Umbilical cord (tissue), 1 donor: ENCODE measurements at regions not wholly inside any gene's neighbourhood (a gene's known extent, or its start where the extent isn't known, plus 50 kb on each side); places are given as distances from the start of the nearest gene placed in this dataset.
"Not testable (repeated sequence)": the region's sequence is repeated elsewhere in the genome, so short reads cannot be mapped to it uniquely, and the experiment has no call there.

Experiments used
- DNase-seq: peaks from one replicate; pipeline ENCODE4 v3.0.0-alpha.2; 2015; ENCODE audit warnings: low spot score

DNA sequence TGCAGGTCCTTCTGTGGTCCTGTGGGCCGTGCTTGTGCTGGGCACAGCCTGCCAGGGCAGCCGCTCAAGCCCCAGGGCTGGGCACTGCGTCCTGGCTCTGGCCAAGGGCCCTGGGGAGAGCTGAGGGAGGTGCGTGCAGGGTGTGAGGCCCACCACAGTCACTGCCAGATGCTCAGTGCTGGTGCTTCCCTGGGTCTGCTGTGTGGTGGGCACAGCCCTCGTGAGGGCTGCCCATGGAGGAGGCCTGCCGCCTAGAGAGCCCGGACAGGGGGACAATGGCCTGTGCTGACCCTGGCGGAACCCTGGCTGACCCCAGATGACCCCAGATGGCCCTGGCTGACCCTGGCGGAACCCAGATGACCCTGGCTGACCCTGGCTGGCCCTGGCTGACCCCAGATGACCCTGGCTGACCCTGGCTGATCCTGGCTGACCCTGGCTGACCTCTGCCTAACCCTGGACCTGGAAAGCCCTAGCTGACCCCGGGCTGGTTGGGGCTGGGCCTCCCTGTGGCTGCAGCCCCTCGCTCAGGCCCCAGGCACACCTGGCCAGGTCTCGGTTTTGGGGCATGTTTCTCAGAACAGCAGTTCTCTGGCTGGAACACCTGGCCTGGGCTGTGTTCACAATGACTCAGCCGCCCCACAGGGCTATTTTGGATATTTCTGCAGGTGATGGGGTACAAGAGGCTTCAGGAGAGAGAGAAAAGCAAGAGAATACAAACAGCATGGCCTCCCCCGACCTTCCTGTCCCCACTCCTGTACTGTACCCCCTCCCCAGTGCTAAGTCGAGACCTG, 55.4 kb downstream of the TMEM121 start:
- DNase-seq: no peak

DNA sequence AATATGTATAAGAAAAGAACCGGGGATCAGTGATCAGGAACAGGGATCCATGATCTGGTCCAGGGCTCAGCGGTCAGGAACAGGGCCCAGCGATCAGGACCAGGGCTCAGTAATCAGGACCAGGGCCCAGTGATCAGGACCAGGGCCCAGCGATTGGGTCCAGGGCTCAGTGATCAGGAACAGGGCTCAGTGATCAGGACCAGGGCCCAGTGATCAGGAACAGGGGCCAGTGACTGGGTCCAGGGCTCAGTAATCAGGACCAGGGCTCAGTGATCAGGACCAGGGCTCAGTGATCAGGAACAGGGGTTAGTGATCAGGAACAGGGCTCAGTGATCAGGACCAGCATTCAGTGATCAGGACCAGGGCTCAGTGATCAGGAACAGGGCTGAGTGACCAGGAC, 56.3 kb downstream of the TMEM121 start:
- DNase-seq: no peak

DNA sequence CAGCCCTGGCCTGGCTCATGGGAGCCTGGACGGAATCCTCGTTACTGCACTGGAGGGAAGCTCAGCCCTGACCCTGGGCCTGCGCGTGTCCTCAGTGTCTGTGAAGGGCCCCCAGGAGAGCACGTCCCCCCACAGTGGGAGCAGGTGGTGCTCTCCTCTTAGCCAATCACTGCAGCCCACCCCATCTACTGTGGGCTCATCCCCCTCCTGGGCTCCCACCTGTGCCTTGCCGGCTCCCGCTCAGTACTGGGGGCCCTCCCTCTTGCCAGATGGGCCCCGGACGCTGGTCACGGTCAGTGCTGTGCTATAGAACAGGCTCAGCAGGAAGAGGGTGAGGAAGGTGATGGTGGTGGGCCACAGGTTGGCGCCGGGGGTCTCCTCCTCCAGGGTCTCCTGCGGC, 57.5 kb downstream of the TMEM121 start:
- not testable (repeated sequence) for DNase-seq

DNA sequence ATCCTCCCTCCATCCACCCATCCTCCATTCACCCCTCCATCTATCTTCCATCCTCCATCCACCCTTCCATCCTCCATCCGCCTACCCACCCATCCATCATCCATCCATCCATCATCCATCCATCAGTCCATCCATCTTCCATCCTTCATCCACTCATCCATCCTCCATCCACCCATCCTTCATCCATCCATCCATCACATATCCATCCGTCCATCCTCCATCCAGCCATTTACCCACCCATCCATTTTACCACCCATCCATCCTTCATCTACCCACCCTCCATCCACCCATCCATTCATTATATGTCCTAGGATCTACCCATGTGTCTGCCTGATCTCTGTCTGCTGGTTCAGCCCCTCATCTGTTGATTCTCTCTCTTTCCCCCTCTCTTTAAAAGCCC, 58.9 kb downstream of the TMEM121 start:
- DNase-seq: not testable (repeated sequence)

DNA sequence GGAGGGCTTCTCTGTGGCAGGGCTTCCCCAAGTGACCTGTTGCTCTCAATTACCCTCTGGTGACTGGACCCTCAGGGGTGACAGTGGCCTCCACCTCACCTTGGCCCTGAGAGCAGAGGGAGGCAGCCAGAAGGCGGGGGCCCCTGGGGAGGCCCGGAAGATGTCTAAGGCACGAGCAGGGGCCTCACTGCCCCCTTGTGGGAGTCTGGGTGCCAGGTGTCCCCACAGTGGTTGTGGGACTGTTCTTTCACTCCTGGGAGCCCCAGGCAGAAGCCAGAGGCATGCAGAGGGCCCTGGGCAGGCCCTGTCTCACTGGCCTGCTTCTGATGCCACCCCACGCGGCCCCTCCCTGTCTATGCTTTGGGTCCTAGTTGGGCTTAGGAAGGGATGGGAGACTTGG, 59.3 kb downstream of the TMEM121 start:
- DNase-seq: not testable (repeated sequence)

DNA sequence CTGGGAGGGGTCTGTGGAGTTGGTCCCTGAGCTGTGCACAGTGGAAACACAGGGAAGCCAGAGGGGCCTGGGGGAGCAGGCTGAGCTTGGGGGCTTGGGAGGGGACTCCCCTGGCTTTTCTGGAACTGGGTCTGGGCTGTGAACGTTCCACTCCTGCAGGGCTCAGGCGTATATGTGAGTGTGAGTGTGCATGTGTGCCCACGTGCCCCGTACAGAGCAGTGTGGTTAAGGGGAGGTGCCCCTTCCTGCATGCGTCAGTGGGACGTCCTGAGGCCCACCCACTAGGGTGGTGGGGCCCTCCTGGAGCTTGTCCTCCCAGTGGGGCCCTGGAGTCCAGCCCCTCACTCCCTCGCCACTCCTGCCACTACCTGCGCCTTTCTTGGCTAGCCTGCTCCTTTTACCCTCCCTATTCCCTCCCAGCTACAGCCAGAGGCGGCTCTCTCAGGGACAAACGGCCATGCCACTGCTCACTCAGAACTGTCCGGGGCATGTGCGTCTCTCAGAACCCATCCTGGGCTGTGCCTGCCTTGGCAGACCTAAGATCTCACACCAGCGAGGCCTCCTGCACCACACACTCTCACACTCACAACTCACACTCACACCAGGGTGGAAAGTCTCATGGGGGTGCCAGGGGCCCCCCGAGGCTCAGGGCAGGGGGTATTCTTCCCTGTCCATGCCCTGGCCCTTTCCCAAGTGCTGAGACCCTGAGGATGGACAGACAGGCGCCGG, 59.9 kb downstream of the TMEM121 start:
- DNase-seq: not testable (repeated sequence)

GRCh38 chr14:105587034-105587433, 60.7 kb downstream of the TMEM121 start:
- not testable (repeated sequence) for DNase-seq

- DNase-seq: not testable (repeated sequence)
Observed at GRCh38 chr14:105587482-105588235, 61.3 kb downstream of the TMEM121 start.

- DNase-seq: no peak
Observed at GRCh38 chr14:105588236-105588860, 62.0 kb downstream of the TMEM121 start.

DNA sequence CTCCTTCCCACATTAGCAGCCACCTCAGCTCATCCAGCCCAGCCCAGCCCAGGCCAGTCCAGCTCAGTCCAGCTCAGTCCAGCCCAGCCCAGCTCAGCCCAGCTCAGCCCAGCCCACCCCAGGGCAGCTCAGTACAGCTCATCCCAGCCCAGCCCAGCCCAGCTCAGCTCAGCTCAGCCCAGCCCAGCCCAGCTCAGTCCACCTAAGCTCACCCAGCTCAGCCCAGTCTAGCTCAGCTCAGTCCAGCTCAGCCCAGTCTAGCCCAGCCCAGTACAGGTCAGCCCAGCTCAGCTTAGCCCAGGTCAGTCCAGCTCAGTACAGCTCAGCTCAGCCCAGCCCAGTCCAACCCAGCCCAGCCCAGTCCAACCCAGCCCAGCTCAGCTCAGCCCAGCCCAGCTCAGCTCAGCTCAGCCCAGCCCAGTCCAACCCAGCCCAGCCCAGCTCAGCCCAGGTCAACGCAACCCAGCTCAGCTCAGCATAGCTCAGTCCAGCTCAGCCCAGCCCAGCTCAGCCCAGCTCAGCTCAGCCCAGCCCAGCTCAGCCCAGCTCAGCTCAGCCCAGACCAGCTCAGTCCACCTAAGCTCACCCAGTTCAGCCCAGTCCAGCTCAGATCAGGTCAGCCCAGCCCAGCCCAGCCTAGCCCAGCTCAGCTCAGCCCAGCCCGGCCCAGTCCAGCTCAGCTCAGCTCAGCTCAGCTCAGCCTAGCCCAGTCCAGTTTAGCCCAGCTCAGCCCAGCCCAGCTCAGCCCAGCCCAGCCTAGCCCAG, 63.0 kb downstream of the TMEM121 start:
- no peak for DNase-seq

DNA sequence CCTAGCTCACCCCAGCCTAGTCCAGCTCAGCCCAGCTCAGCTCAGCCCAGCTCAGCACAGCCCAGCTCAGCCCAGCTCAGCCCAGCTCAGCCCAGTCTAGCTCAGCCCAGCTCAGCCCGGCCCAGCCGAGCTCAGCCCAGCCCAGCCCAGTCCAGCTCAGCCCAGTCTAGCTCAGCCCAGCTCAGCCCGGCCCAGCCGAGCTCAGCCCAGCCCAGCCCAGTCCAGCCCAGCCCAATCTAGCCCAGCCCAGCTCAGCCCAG, 63.5 kb downstream of the TMEM121 start:
- DNase-seq: not testable (repeated sequence)

DNA sequence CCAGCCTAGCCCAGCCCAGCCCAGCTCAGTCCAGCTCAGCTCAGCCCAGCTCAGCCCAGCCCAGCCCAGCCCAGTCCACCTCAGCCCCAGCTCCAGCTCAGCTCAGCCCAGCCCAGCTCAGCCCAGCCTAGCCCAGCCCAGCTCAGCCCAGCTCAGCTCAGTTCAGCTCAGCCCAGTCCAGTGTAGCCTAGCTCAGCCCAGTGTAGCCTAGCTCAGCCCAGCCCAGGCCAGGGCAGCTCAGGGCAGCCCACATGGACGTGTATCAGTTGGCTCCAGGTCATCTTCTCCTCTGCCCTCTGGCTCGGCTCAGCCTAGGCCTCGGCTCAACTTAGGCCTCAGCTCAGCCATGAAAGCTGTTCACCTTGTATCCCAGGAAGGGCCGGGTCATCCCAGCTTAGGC, 64.7 kb downstream of the TMEM121 start:
- DNase-seq: no peak

GRCh38 chr14:105591792-105592341, 65.5 kb downstream of the TMEM121 start:
- DNase-seq: not testable (repeated sequence)

DNA sequence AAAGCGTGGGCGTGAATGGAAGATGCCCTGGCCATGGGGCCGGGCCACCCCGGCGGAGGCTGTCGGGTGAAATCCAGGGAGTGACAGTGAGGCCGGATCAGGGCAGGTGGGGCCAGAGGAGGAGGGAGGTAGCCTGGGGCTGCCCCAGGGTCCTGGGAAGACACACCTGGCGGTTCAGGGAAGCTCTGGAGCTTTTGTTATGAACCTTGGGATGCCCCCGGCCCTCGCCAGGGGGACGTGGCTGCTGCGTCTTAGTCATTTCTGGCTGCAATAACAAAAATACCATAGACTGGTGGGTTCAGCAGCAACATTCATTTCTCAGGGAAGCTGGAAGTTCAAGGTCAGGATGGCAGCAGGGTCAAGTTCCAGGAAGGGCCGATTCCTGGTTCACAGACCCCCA, 66.3 kb downstream of the TMEM121 start:
- not testable (repeated sequence) for DNase-seq

DNA sequence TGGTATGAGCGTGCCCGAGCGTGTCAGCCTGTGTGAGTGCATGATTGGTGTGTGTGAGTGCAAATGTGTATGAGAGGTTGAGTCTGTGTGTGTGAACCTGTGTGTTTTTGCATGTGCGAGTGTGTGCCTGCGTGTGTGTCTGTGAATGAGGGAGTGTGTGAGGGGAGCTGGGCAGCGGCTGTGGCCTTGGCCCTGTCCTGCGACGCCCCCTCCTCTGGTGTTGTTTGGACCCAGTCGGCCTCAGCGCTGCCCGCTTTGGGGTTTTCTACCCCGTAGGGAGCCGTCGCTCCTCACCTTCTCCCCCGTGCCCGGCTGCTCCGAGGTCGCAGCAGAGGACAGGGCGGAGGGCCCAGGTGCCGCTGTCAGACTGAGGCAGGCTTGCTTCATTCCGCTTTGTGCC, 69.0 kb downstream of the TMEM121 start:
- not testable (repeated sequence) for DNase-seq

GRCh38 chr14:105596374-105596773, 70.0 kb downstream of the TMEM121 start:
- not testable (repeated sequence) for DNase-seq

DNA sequence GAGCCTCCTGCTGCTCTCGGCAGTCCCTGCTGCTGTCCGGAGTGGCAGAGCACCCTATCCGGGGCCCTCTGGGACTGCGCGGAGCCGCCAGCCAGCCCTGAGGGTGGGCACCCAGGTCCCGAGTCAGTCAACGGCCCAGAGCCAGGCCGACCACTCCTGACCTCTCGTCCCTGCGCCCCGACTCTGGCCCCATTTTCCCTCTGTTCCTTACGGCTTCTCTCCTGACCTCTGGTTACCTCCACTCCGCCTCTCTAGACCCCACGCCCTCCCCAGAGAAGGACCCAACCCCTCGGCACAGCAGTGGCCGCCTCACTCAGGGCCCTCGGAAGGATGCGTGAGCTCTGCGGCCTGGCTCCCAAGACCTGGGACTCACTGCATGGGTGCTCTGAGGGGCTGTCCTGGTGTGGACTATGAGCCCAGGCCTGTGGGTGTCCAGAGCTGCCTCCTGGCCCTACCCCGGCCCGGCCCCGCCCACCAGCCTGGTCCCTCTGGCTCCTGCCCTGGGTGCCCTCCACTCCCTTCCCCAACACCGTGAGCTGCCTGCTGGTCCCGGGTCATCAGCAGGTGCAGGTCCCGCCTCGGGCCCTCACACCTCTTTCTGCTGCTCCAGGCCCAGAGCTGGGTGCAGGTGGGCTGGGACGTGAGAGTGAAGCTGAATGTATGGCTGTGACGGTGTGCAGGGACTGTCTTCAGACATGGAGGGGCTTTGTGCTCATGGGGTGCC, 71.8 kb downstream of the TMEM121 start:
- DNase-seq: not testable (repeated sequence)

DNA sequence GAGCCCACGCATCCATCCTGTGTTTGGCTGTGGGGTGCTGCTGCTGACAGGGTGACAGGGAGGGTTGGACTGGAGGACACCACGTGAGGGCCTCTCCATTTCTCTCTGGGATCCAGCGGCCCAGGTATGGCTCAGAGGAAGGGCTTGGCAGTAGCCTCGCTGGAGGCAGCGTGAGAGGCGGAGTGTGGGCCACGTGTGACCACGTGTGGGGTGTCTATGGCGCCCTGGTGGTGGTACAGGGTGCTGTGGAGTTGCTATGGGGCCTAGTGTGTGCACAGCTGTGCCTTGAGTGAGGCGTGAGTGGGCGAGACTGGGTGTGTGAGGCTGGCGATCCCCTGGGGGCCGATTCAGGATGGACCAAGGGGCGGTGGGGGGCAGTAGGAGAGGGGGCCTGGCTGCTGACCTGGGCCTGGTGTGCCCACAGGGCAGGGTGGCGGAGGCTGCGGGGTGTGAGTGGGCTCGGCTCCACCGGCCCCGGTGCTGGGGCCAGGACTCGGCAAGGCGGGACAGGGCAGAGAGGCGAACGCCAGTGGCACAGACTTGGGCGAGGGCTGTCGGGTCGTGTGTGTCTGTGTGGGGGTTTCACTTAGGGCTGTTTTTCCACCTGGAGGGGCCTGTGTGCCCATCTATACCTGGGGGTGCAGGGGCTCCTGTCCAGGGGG, 72.7 kb downstream of the TMEM121 start:
- not testable (repeated sequence) for DNase-seq

GRCh38 chr14:105600195-105600938, 74.0 kb downstream of the TMEM121 start:
- not testable (repeated sequence) for DNase-seq
